GM18861 (cell line): ENCODE measurements at regions not wholly inside any gene's neighbourhood (a gene's known extent, or its start where the extent isn't known, plus 50 kb on each side); places are given as distances from the start of the nearest gene placed in this dataset.

Experiments used
- ATAC-seq: cut with Tn5 transposase; IDR thresholded peaks from one replicate; pipeline ENCODE4 v1.9.1; 2021; ENCODE audit not compliant: unreplicated experiment

DNA sequence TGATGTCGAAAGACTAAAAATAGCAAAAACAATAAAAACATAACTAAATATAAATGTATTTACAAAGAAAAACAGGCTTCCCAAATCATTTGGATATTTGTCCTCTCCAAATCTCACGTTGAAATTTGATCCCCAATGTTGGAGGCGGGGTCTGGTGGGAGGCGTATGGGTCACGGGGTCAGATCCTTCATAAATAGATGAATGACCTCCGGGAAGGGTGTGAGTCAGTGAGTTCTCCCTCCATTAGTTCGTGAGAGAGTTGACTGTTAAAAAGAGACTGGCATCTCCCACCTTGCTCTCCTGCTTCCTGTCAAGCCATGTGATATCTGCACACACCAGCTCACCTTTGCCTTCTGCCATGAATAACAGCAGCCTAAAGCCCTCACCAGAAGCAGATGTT lies 703.0 kb downstream of the TMEM182 start:
- no peak for ATAC-seq

DNA sequence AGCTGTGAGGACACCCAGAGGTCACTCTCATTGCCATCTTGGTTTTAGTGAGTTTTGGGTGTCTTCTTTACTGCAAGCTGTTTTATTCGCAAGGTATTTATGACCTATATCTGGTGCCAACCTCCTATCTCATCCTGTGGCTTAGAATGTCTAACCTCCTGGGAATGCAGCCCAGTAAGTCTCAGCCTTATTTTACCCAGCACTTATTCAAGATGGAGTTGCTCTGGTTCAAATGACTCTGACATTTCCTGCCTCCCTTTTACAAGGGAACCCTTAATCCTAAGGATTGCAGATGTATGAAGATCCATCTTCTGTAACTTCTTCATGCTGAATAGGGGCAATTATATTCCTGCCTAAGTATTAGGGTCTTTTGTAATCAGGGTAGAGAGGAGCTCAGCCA lies 708.0 kb downstream of the TMEM182 start:
- no peak for ATAC-seq

DNA sequence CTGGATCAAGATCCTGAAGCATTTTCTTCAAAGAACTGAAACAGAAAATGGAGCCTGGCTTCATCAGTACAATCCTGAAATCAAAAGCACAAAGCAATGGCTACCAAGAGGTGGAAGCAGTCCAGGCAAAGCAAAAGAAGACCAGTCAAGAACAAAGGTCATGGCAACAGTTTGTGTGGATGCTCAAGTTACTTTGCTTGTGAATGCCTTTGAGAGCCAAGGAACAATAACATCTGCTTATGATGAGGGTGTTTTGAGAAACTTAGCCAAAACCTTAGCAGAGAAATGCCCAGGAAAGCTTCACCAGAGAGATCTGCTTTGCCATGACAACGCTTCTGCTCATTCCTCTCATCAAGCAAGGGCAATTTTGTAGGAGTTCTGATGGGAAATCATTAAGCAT lies 723.1 kb downstream of the TMEM182 start:
- ATAC-seq = no peak

DNA sequence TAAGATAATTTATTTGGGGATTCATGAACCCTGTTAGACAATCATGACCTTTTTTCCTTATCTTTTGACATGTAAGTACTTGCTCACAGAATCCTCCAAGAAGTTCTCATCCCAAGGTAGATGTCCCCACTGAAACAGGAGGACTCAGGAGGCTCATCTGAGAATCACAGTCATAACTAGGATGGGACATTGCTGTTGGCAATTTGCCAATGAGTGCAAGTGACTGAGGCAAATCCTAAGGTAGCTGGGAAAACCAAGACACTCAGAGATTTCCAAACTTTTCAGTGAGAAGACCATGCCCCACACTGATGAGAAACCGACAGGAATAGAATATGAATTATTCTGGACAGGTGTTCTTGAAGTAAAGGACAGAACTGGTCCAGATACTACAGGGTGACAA lies 735.0 kb downstream of the TMEM182 start:
- ATAC-seq = no peak

DNA sequence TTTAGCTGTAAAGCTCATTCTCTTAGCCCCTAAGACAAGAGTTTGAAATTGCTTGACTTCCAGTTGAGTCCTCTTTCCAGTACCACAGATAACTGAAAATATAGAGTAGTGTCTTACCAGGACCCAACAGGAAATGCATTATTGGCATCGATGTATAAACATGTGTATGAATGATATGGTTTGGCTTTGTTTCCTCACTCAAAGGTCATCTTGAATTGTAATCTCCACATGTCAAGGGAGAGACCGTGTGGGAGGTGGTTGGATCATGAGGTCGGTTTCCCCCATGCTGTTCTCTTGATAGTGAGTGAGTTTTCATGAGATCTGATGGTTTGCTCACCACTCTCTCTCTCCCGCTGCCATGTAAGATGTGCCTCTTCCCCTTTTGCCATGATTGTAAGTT lies 745.0 kb downstream of the TMEM182 start:
- no peak for ATAC-seq

DNA sequence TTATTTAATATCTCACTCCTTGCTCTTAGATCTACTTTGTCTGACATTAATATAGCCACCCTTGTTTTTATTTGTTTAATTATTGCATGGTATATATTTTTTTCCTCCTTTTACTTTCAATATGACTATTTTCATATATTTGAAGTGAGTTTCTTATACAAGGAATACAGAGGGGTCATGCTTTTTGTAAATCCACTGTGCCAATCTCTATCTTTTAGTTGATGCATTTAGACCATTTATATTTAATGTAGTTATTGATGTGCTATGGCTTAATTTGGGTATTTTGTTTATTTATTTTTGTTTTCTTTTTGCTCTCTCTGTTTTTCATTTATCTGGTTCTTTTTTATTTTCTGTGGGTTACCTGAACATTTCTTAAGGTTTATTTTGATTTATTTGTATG lies 750.6 kb downstream of the TMEM182 start:
- no peak for ATAC-seq

DNA sequence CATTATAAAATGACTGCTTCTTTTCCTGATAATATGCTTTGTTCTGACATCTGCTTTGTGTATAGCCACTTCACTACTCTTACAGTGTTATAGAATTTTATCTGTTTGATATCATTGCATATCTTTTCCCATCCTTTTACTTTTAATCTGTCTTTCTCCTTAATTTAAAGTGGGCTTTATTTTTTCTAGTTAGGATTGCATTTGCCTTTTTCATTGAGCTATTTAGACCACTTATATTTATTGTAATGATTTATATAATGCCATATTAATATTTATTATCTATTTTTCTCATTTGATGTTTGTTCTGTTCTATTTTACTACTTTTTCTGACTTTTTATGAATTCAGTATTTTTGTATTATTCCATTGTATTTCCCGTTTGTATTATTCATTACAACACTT lies 758.7 kb downstream of the TMEM182 start:
- ATAC-seq = no peak

DNA sequence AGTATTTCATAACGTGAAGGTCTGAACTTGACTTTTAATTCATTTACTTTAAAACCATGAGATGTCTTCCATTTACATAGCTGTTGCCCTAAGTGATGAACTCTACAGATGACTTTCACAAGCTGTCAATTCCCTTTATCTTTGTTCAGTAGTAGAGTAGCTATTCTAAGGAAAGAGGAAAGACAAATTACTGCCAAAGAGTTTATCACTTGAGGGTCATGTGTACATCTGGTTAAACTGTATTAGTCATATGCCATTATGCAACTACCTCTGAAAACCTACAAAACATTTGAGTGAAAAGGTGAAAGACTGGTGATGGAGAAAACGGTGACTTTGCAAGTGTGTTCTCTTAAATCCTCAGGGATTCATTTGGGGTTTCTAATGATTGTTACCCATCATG lies 763.9 kb downstream of the TMEM182 start:
- no peak for ATAC-seq

DNA sequence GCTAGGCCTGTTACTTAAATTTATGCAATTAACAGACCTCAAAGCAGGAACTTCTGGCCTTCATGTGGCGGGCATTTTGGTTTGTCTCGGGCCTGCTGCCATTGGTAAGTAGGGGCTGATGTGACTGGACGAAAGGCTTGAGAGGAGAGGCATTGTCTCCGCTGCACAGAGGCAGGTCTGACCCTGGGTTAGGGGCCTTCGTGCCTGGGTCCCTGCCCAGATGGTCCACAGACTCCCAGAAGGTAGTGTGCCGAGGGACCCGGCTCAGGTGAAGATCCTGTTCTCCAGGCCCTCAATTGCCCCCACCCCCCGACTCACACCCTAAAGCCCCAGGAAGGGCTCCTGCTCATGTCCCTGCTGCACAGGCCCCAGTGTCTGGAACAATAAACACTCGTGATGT lies 764.9 kb downstream of the TMEM182 start:
- ATAC-seq = no peak

DNA sequence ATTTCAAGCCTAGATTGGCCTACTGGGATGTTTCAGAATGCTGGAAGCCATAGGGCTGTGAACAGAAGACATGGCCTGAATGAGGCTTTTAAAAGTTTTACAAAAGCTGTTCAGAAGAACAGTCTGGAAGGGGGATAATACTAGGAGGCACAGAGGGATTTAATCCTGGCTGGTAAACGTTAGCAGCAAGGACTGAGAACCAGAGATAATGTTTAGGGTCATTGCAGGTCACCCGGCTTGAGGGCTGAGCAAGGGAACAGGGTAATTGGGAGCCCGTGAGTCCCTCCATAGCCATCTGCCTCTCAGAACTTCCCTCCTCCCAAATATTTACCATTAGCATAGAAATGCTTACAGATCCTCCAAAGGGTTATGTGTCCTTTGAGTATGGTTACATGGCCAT lies 765.4 kb downstream of the TMEM182 start:
- no peak for ATAC-seq

DNA sequence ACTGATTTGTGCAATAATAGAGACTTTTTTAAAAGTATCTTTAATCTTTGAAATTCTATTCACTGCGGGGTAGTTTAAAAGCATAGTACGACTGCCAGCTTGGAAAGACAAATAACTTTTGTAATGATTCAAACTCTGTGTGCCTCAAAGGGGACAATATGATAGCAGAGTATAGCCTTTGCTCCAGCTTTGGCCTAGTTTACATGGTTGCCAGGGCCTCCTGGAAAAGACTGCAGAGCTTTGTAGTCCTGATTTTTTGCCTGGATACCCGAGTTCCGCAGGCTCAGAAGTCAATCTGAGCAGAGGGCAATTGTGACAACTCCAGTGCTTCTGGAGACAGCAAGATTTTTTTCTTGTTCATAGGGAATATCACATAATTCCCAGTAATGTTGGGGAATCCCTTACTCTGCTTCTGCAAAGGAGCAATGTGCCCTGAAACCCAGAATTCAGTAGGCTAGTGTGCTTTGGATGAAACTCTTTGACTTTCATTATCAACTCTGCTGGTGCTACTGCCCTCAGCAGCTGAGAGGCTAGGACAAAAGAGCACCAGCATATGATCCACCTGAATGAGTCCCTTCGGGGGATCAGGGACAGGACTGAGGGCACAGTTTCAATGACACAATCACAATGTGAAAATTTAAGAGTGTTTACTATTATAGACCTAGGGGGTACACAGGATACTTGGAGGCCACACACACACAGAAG lies 768.1 kb downstream of the TMEM182 start:
- no peak for ATAC-seq

DNA sequence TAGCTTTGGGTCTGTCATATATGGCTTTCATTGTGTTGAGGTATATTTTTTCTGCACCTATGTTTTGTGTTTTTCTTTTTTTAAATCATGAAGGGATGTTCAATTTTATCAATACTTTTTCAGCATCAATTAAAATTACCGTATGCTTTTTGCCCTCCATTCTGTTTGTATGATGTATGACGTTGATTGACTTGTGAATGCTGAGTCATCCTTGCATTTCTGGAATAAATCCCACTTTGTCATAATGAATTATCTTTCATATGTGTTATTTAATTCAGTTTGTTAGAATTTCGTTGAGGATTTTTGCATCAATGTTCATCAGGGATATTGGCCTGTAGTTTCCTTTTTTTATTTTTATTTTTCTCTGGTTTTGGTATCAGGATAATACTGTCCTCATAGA lies 790.9 kb downstream of the TMEM182 start:
- no peak for ATAC-seq

DNA sequence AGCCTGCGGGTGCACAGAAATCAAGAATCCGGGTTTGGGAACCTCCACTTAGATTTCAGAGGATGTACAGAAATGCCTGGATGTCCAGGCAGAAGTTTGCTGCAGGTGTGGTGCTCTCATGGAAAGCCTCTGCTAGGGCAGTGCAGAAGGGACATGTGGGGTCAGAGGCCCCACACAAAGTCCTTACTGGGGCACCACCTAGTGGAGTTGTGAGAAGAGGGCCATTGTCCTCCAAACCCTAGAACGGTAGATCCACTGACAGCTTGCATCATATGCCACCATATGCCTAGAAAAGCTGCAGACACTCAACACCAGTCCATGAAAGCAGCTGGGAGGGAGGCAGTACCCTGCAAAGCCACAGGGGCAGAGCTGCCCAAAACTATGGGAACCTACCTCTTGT lies 833.0 kb downstream of the TMEM182 start:
- no peak for ATAC-seq

DNA sequence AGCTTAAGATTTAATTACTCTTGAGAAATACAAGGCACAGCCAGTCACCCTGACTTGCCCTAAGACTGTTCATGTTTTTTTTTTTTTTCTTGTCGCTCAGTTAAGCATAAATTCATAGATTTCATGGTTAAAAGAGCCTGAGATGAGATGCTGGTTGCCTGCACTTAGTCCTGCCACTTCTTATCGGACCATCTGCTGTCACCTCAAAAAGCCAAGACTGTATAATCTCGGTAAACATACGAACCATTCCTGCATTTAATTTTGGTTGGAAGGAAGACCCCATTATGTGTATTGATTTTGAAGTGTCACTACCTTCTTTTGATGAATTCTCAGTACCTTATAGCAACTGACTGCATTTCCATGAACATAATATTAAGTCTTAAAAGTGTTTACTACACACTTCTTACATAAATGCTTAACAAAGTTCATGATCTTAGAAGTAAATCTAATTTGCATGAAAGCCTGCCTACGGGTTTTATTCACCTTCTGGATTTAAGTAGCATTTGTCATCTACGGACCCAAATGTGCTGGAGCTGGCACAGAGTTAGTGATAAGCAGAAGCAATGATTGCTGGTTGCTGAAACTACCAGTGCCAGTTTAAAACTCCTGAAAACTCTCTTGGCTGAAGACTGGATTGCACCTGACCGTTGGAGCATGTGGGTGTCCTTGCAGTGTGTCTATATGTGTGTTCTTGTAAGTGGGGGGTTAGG lies 843.4 kb downstream of the TMEM182 start:
- ATAC-seq = no peak

DNA sequence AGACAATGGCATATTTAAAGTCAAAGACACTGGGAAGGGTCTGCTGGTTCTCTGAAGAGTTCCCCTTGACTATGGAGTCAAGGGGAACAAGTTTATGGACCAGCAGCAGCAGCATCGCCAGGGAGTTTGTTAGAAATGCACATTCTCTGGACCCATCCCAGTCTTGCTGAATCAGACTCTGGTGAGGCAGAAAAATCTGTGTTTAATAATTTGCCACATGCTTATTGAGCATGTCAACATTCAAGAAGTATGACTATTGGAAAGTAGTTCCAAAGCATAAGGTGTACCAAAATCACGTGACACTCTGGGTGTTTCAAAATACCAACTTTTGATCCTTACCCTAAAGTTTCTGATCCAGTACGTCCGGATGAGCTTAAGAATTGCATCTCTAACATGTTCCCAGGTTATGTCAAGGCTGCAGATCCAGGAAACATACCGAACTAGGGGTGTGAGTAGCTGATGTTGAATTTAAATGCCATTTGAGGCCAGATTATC lies 853.8 kb downstream of the TMEM182 start:
- ATAC-seq = no peak

DNA sequence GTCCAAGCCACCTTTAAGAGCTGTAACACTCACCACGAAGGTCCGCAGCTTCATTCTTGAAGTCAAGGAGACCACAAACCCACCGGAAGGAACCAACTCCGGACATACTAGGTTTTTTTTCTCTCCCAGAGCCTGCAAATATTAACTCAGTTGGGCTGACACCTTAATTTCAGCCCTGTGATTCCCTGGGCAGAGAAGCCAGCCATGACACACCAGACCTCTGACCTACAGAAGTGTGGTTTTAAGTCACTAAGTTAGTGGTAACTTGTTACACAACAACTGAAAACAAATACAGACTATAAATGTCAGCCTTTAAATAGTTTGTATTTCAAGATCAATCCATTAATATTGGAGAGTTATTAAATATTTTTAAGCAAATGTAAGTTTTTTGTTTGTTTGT lies 855.1 kb downstream of the TMEM182 start:
- no peak for ATAC-seq

DNA sequence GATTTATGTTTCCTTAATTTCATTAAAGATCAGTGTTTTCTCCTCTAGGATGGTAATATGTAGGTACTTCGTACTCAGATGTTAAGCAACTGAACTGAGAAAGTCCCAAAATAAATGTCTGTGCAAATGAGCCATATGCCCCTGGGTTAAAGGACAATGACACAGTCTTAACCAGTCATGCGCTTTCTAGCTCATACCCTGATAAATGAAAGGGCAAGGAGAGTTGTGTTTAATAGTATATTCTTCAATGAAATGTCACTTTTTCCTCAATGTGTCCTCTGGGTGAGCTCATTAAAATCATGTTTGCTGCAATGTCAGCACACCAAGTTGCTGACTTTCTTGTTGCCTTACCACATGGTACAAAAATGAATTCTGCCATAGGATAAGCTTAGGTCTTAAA lies 856.3 kb downstream of the TMEM182 start:
- no peak for ATAC-seq

DNA sequence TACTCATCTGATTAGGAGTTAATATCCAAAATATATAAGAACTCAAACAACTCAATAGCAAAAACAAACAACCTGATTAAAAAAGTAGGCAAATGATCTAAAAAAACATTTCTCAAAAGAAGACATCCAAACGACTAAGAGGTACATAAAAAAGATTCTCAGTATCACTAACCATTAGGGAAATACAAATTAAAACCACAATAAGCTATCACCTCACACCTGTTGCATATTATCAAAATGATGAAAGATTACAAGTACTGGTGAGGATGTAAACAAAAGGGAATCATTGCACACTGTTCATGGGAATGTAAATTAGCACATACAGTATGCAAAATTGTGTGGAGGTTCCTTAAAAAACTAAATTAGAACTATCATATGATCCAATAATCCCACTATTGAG lies 865.5 kb downstream of the TMEM182 start:
- no peak for ATAC-seq

DNA sequence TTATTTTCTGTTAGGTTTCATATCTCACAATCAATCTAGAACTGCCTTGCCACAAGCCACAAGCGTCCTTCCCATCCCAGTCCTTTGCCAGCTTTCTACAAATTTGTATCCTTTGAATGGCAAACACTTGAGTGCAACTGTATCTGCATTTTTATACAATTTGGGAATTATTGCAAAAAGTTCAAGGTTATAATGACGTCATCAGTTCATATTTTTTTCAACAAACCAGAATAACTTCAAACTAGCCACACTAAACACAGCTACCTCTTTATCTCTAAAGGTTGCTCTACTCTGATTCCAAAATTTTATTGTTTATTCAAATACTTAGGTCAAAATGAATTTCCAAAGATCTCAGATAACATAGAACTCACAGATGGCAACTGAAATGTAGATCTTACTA lies 877.1 kb downstream of the TMEM182 start:
- ATAC-seq = no peak

DNA sequence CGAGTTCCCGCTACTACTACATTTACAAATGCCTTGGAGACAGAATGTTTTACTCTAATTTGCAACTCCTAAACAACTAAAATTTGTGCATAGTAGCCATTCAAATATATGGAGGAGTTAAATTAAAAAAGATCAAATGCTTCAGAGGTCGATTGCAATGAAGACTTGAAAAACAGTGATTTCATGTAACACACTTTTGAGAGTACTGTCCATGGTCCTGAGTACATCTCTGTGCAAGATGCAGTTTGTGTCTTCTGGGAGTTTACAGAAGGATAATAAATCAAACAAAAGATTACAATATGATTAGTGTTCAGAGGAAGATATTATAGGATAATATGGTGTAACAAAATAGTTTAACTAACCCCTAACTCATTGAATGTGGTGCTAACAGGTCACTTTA lies 894.7 kb downstream of the TMEM182 start:
- ATAC-seq = no peak

DNA sequence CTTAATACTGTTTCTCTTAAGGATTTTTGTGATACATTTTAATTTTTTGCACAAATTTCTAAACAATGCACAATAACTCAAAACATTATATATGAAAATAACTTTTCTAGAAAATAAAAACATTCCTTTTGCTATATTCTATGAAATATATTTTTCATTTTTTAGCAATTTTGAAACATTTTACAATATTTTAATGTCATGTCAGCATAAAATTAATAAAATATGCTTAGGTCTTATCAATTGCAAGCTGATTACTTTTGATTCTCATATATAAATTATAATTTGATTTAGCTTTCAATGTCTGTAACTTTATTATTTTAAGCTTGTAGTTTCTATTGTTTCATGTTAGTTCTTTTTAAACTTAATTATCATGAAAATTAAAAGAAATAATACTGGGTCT lies 898.7 kb downstream of the TMEM182 start:
- ATAC-seq = no peak

DNA sequence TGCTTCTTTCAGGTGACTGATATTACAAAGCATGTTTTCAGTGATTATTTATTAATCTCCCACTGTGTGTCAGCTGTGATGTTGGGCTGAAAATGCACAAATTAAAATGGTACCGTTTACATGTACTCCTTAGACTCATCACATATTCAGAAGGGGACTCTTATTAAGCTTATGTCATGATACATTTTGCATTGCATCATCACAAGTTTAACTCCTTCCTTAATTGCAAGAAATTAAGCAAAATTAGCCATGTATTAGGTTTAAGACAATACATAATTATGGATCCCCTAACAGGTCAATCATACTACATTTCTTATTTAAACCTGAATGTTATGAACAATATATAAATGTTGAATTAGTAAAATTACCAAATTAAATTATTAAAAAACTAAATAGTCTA lies 899.1 kb downstream of the TMEM182 start:
- no peak for ATAC-seq

DNA sequence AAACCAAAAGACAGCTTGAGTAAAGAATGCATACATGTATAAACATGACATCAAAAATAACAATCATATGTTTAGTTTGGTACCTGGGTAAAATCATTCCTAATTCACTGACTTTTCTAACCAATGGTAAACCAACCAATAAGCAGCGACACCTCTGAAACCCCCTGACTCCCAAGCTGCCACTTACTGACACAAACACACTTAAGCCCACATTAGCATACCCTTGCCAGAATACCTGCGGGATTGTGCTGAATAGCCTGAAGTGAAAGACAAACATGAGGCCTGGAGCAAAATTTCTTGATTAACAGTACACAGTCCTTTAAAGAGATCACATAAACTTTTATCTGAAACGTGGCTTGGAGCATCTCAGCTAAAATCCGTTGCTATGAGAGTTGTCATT lies 902.9 kb downstream of the TMEM182 start:
- no peak for ATAC-seq
